Progenitor cell of endocrine pancreas (in vitro differentiated cells): ENCODE measurements at regions not wholly inside any gene's neighbourhood (a gene's known extent, or its start where the extent isn't known, plus 50 kb on each side); places are given as distances from the start of the nearest gene placed in this dataset.

Experiments
- DNase-seq: peaks from one replicate; pipeline ENCODE4 v3.0.0; 2021; ENCODE audit warnings: low spot score; ENCODE audit not compliant: unreplicated experiment
- H3K27ac Mint-ChIP-seq: 2 replicates; pipeline ENCODE4 v1.8.0; 2021; ENCODE audit warnings: mild to moderate bottlenecking, moderate library complexity, mixed read lengths
- H3K27me3 Mint-ChIP-seq: 2 replicates; pipeline ENCODE4 v1.8.0; 2021; ENCODE audit warnings: mixed read lengths
- H3K36me3 Mint-ChIP-seq: 2 replicates; pipeline ENCODE4 v1.8.0; 2022; ENCODE audit warnings: mixed read lengths; ENCODE audit not compliant: insufficient read depth
- H3K4me1 Mint-ChIP-seq: 2 replicates; pipeline ENCODE4 v1.8.0; 2021; ENCODE audit warnings: low read depth, mixed read lengths
- H3K4me3 Mint-ChIP-seq: 2 replicates; pipeline ENCODE4 v1.8.0; 2021; ENCODE audit warnings: low read depth, mild to moderate bottlenecking, moderate library complexity, mixed read lengths
- H3K9me3 Mint-ChIP-seq: 2 replicates; pipeline ENCODE4 v1.8.0; 2021; ENCODE audit warnings: low read depth, mixed read lengths
- TF ChIP-seq, protein P1 (sequence below): fragments of 200-600 bp; sonication (generic); IDR thresholded peaks from one replicate; pipeline ENCODE4 v1.5.0; 2021; ENCODE audit warnings: antibody characterized with exemption, mild to moderate bottlenecking; ENCODE audit not compliant: unreplicated experiment

DNA sequence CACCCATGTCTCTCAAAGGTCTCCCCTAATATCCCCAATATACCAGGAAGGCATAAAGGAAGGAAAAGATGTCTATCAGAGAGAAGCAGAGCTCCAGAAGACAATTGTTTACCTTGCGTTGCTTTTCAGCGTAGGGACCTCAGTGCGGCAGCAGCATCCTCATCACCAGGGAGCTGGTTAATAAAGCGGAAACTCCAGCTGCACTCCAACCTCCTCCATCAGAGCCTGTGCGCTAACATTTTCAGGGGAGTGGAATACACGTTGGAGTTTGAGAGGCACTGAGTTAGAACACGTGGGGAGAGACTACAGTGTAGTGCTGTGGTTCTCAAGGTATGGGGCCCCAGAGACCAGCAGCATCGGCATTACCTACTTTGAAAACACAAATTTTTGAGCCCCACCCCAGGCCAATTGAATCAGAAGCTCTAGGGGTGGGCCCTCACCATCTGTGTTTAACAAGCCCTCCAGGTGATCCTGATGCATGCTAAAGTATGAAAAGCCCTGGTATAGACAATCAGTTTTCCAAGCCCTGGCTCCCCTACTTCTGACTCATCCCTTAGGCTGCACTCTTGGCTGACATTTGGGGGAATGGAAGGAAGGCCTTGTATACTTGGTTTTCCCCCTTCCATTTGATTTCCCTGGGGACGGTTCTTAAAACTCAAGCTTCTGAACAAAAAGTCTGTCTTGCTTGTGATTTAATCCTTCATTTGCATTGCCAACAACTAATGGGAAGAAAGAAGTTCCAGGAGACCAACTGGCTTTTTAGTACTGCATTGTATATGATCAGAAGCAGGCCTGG lies 419.0 kb upstream of the CCDC196 start:
- H3K36me3 Mint-ChIP-seq = no peaks in the 10 kb centered on the region
- peaks cover 19% of the 10 kb centered on the region for H3K27me3 Mint-ChIP-seq
- H3K4me3 Mint-ChIP-seq = no peak overlapping the region
- TF ChIP-seq, protein P1, sequence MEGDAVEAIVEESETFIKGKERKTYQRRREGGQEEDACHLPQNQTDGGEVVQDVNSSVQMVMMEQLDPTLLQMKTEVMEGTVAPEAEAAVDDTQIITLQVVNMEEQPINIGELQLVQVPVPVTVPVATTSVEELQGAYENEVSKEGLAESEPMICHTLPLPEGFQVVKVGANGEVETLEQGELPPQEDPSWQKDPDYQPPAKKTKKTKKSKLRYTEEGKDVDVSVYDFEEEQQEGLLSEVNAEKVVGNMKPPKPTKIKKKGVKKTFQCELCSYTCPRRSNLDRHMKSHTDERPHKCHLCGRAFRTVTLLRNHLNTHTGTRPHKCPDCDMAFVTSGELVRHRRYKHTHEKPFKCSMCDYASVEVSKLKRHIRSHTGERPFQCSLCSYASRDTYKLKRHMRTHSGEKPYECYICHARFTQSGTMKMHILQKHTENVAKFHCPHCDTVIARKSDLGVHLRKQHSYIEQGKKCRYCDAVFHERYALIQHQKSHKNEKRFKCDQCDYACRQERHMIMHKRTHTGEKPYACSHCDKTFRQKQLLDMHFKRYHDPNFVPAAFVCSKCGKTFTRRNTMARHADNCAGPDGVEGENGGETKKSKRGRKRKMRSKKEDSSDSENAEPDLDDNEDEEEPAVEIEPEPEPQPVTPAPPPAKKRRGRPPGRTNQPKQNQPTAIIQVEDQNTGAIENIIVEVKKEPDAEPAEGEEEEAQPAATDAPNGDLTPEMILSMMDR = no peak
- no peaks in the 10 kb centered on the region for H3K9me3 Mint-ChIP-seq
- no peak overlapping the region for H3K27ac Mint-ChIP-seq
- H3K4me1 Mint-ChIP-seq = no peaks in the 10 kb centered on the region
- no peak for DNase-seq

DNA sequence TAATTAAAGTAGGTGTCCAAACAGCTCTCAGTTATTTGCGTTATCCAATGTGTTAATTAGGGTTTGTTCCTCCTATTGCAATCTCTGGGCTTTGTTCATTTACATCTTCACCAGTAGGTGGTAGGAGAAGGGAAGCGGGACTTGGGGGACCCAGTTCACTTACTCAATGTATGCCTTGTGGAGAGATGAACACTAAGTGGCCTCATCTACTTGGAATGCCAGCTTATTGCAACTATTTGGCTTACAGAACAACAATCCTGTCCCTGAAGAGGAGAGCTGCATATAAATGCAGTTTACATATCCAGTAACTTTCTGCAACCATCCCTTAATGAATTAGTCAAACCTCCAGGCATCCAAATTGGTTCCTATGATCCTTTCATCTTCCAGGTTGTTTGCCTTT lies 417.1 kb upstream of the CCDC196 start:
- Mint-ChIP-seq H3K4me3 (no peak overlapping the region), H3K27me3 (peaks cover 19% of the 10 kb centered on the region), H3K27ac (no peak overlapping the region), H3K36me3 (no peaks in the 10 kb centered on the region), H3K9me3 (no peaks in the 10 kb centered on the region), H3K4me1 (no peaks in the 10 kb centered on the region)
- TF ChIP-seq, protein P1 = no peak
- no peak for DNase-seq

DNA sequence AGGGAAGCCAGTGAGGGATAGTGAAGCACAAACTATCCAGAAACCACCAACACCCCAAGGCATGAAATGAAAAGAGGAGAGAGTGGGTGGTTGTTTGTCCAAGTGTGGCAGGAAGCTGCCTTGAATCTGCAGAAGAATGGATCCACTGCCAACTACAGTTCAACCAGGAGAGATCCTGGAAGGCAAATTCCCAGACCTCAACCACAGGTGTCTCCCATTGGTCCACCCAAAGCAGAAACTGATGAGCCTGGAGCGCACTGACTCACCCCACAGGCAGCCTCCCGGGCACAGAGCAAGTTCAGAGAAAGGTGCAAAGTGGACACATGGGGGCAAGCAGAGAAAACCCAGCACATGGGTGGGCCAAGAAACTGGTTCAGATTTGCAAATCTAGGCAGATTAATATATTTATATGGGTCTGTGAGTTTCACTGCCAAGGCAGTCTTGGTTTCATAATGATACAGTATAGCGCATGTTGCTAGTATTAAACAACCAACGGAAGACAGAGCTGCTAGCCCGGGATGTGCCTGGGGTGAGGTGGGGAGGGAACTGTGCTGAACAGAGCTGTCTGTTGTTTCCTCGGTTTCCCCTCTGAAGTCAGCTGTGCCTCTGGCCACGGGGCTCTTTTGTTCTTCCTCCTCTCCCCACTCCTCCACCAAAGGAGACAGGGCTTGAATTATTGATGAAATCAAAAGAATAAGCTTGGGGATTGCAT lies 416.2 kb upstream of the CCDC196 start:
- DNase-seq = no peak
- H3K27me3 Mint-ChIP-seq = peaks cover 16% of the 10 kb centered on the region
- TF ChIP-seq, protein P1 = no peak
- H3K4me3 Mint-ChIP-seq = no peak overlapping the region
- H3K27ac Mint-ChIP-seq = no peak overlapping the region
- no peaks in the 10 kb centered on the region for H3K36me3 Mint-ChIP-seq
- no peaks in the 10 kb centered on the region for H3K4me1 Mint-ChIP-seq
- H3K9me3 Mint-ChIP-seq = no peaks in the 10 kb centered on the region

DNA sequence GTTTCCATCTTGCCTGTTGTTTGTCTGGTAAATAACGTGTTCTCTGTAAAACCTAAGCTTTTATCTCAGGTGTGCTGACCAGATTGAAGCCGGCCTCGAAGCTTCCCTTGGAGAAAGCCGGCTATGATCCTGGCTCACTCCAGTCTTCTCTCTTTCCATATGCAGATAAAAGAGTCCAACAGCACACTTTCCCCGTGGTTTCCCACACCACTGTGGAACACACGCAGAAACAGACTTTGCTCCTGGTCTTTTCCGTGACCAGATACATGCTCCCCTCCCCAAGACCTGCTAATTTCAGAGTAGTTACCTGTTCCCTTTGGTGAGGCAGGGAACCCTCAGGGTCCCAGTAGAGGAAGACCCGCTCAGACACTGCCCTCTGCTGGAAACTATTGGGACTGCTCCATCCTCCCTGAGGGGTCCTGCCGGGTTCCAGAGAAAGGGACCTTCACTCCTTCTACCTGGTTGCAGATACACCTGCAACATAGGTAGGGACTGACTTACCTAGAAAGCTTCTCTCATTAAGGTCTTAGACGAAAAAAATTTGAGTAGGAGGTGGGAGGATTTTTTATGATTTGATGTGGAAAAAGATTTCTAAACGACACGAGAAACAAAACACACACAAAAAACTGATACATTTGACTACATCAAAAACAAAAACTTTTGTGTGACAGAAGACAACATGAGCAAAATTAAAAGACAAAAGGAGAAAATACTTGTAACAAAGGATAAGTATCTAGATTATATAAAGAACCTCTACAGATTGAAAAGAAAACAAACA lies 415.4 kb upstream of the CCDC196 start:
- Mint-ChIP-seq H3K27me3 (peaks cover 15% of the 10 kb centered on the region), H3K4me3 (no peak overlapping the region), H3K36me3 (no peaks in the 10 kb centered on the region), H3K27ac (no peak overlapping the region), H3K9me3 (no peaks in the 10 kb centered on the region), H3K4me1 (no peaks in the 10 kb centered on the region)
- TF ChIP-seq, protein P1 = peak; percentile 95
- DNase-seq = peak; percentile 77
